ENCODE measurements at regions not wholly inside any gene's neighbourhood (a gene's known extent, or its start where the extent isn't known, plus 50 kb on each side); places are given as distances from the start of the nearest gene placed in this dataset.

- TF ChIP-seq CTCF (IDR thresholded peaks at IDR 0.05): no peak
- TF ChIP-seq POLR2AphosphoS5 (IDR thresholded peaks at IDR 0.05): no peak
Observed at GRCh38 chr9:105194234-105194633, 50.2 kb upstream of the SLC44A1 start.
